ENCODE measurements at regions not wholly inside any gene's neighbourhood (a gene's known extent, or its start where the extent isn't known, plus 50 kb on each side); places are given as distances from the start of the nearest gene placed in this dataset.

GRCh38 chr14:80003138-80003537, 208.2 kb downstream of the DIO2 start:
- no peaks in the 10 kb centered on the region for H3K4me1 Mint-ChIP-seq
- H3K27me3 Mint-ChIP-seq (ENCODE audit: low read depth), result peaks cover 33% of the 10 kb centered on the region

More at GRCh38 chr14:80003138-80003537, 208.2 kb downstream of the DIO2 start:
- Histone ChIP-seq H3K9me3 (ENCODE audit: control insufficient read depth, low read depth, low read length) (no peaks in the 10 kb centered on the region), H3T11ph (ENCODE audit: low read length) (no peak overlapping the region), H2AK5ac (ENCODE audit: insufficient read length, low read length) (no peak overlapping the region), H4K5ac (ENCODE audit: insufficient read length, low read depth, low read length) (no peak overlapping the region), H2BK5ac (ENCODE audit: insufficient read length, low read length) (no peak overlapping the region), H2BK15ac (ENCODE audit: low read depth, low read length) (no peak overlapping the region), H3K56ac (ENCODE audit: insufficient read length, low read depth, low read length) (no peak overlapping the region), H3K27ac (ENCODE audit: insufficient read length, low read depth, low read length) (no peak overlapping the region), H4K91ac (ENCODE audit: insufficient read length, low read depth, low read length) (no peak overlapping the region), H3K9ac (ENCODE audit: extremely low read depth, insufficient read length, low read length) (no peak overlapping the region), H2BK120ac (ENCODE audit: low read depth, low read length, poor library complexity, severe bottlenecking) (no peak overlapping the region), H3K27me3 (ENCODE audit: insufficient read depth, low read length) (no peaks in the 10 kb centered on the region), H4K20me1 (ENCODE audit: control insufficient read depth, insufficient read depth, insufficient read length) (no peaks in the 10 kb centered on the region), H3K4me2 (ENCODE audit: insufficient read depth, insufficient read length, low read length) (no peak overlapping the region), H3K79me2 (ENCODE audit: insufficient read depth, low read length) (no peaks in the 10 kb centered on the region), H2BK20ac (ENCODE audit: low read depth, low read length, poor library complexity, severe bottlenecking) (no peak overlapping the region), H3K4me1 (ENCODE audit: insufficient read depth, low read length) (no peaks in the 10 kb centered on the region), H3K18ac (ENCODE audit: insufficient read length, low read depth, low read length) (no peak overlapping the region), H3K79me1 (ENCODE audit: insufficient read depth, low read depth, low read length, poor library complexity, severe bottlenecking) (no peaks in the 10 kb centered on the region), H3K4ac (ENCODE audit: low read depth, low read length) (no peak overlapping the region), H2BK12ac (ENCODE audit: insufficient read length, low read depth, low read length) (no peak overlapping the region), H3K23me2 (ENCODE audit: insufficient read length, low read depth, low read length, poor library complexity, severe bottlenecking) (no peaks in the 10 kb centered on the region), H4K8ac (replicated peaks; ENCODE audit: insufficient read length, low read depth, low read length) (no peak overlapping the region), H3K14ac (ENCODE audit: insufficient read depth, low read length) (no peak overlapping the region), H2AFZ (ENCODE audit: low read length) (no peak overlapping the region), H3K23ac (ENCODE audit: insufficient read length, low read depth, low read length) (no peak overlapping the region)
- no peak for DNase-seq
- Mint-ChIP-seq H3K4me3 (no peak overlapping the region), H3K9me3 (no peaks in the 10 kb centered on the region; a peak in 1 of 5 replicates), H3K36me3 (ENCODE audit: insufficient read depth in 1 of 3, low read depth in 3 of 3) (peaks cover 0 to 3% (median 0%) of the 10 kb centered on the region in 3 experiments; a peak in 2 of 7 replicates), H3K27ac (no peak overlapping the region)
- TF ChIP-seq, protein P1, sequence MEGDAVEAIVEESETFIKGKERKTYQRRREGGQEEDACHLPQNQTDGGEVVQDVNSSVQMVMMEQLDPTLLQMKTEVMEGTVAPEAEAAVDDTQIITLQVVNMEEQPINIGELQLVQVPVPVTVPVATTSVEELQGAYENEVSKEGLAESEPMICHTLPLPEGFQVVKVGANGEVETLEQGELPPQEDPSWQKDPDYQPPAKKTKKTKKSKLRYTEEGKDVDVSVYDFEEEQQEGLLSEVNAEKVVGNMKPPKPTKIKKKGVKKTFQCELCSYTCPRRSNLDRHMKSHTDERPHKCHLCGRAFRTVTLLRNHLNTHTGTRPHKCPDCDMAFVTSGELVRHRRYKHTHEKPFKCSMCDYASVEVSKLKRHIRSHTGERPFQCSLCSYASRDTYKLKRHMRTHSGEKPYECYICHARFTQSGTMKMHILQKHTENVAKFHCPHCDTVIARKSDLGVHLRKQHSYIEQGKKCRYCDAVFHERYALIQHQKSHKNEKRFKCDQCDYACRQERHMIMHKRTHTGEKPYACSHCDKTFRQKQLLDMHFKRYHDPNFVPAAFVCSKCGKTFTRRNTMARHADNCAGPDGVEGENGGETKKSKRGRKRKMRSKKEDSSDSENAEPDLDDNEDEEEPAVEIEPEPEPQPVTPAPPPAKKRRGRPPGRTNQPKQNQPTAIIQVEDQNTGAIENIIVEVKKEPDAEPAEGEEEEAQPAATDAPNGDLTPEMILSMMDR (conservative IDR thresholded peaks at IDR 0.05), result no peak
- no CpG with 5 or more reads among the region's 4 CpGs for WGBS (ENCODE audit: extremely low coverage, insufficient read length, low lambda C conversion rate)

Data from H9 (cell line).